Right lobe of liver (tissue), 6 donors: ENCODE measurements at regions not wholly inside any gene's neighbourhood (a gene's known extent, or its start where the extent isn't known, plus 50 kb on each side); places are given as distances from the start of the nearest gene placed in this dataset.

Source experiments
- ATAC-seq, 4 donors: fragments of 200-7000 bp; cut with Tn5 transposase; one replicate each; pipeline ENCODE4 v1.9.1; 2020; ENCODE audit warnings: mild to moderate bottlenecking in 4 of 4, moderate library complexity in 4 of 4
- DNase-seq, 3 donors: peaks; one replicate each; pipeline ENCODE4 v3.0.0-alpha.2; 2020
- H3K27ac ChIP-seq, 3 donors: fragments of 200-600 bp; one replicate each; pipeline ENCODE4 v1.8.0; 2022
- H3K27me3 ChIP-seq, 2 donors: fragments of 200-600 bp; one replicate each; pipeline ENCODE4 v1.8.0; 2022
- H3K36me3 ChIP-seq, 4 donors: fragments of 200-600 bp; sonication (generic) in 1 of 4; one replicate each; pipeline versions ENCODE4 v1.5.1 to v1.8.0; 2017 to 2022; ENCODE audit warnings: control low read depth in 1 of 4
- H3K4me1 ChIP-seq, 4 donors: fragments of 200-600 bp; sonication (generic) in 1 of 4; one replicate each; pipeline versions ENCODE4 v1.5.1 to v1.8.0; 2017 to 2022; ENCODE audit warnings: control low read depth in 1 of 4
- H3K4me3 ChIP-seq, 3 donors: fragments of 200-600 bp; one replicate each; pipeline ENCODE4 v1.8.0; 2022
- H3K9me3 ChIP-seq, 4 donors: fragments of 200-600 bp; sonication (generic) in 1 of 4; one replicate each; pipeline versions ENCODE4 v1.5.1 to v1.8.0; 2017 to 2022; ENCODE audit warnings: control low read depth in 1 of 4
- CTCF ChIP-seq, 4 donors: fragments of 200-600 bp in 3 of 4; fragments of 450-650 bp in 1 of 4; IDR thresholded peaks; one replicate each; pipeline versions ENCODE4 v1.5.1 to v1.8.0; 2016 to 2022; ENCODE audit warnings: antibody characterized with exemption in 4 of 4, mild to moderate bottlenecking in 2 of 4
- POLR2A ChIP-seq: fragments of 450-650 bp; IDR thresholded peaks from one replicate; pipeline ENCODE4 v1.6.1; 2017; ENCODE audit warnings: antibody characterized with exemption, mild to moderate bottlenecking
- WGBS: methylation state at CpG from one replicate; pipeline ENCODE4 v1.1.6; 2018; ENCODE audit warnings: low coverage, low lambda C conversion rate; ENCODE audit not compliant: insufficient coverage; ENCODE audit errors: missing lambda C conversion rate; 5-methylcytosine and 5-hydroxymethylcytosine counted together
- intact Hi-C, 2 donors: fragments of 100-400 bp; cut with DNase I; formaldehyde crosslinking; loops; one replicate each; pipeline versions ENCODE4 v1.11.2 to v1.14.1; 2022
- donor health status: DM: no; HTN: yes; CAD: no.
- donor health status: DM: no; HTN: no; CAD: no.
- donor health status: DM: no; HTN: no; CAD: no.
- donor health status: DM: no; HTN: yes; CAD: no.
- donor health status: DM: no; HTN: yes; CAD: no.

DNA sequence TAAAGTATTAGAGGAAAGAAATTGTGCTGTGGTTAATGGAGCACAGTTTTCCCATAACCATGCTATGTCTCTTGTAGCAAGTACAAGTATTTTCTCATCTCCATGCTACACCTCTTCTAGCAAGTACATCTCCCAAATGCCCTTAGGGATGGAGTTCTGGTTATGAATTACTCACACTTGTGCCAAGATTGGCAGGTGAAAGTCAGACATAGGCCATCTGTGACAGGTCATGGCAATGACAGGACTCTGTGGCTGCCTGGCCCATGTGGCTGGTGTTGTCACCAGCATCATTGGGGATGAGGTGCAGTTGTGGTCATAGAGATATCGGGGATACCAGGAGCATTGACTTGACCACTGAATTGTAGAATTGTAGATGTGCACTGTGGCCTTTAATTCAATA, 310.2 kb downstream of the FAT4 start:
- Histone ChIP-seq H3K4me1 (no peaks in the 10 kb centered on the region), H3K9me3 (no peaks in the 10 kb centered on the region), H3K27ac (no peak overlapping the region), H3K27me3 (no peaks in the 10 kb centered on the region), H3K36me3 (no peaks in the 10 kb centered on the region), H3K4me3 (no peak overlapping the region)
- TF ChIP-seq POLR2A, result no peak
- no CpG with 5 or more reads among the region's 1 CpG for WGBS
- DNase-seq (no peak), ATAC-seq (no peak)
- intact Hi-C loops, result no loop called here

- DNase-seq (no peak), ATAC-seq (no peak)
- H3K4me3 ChIP-seq, result no peak overlapping the region
- no peaks in the 10 kb centered on the region for H3K4me1 ChIP-seq
- TF ChIP-seq CTCF (IDR thresholded peaks at IDR 0.05), result no peak
- TF ChIP-seq POLR2A, result no peak
- 26% methylated on average over 1 of the region's 1 CpG for WGBS
- no peaks in the 10 kb centered on the region for H3K36me3 ChIP-seq
- no peaks in the 10 kb centered on the region for H3K9me3 ChIP-seq
- H3K27me3 ChIP-seq, result no peaks in the 10 kb centered on the region
- no peak overlapping the region for H3K27ac ChIP-seq
- intact Hi-C loops, result no loop called here
Observed at GRCh38 chr4:125626946-125627345, 312.2 kb downstream of the FAT4 start.

DNA sequence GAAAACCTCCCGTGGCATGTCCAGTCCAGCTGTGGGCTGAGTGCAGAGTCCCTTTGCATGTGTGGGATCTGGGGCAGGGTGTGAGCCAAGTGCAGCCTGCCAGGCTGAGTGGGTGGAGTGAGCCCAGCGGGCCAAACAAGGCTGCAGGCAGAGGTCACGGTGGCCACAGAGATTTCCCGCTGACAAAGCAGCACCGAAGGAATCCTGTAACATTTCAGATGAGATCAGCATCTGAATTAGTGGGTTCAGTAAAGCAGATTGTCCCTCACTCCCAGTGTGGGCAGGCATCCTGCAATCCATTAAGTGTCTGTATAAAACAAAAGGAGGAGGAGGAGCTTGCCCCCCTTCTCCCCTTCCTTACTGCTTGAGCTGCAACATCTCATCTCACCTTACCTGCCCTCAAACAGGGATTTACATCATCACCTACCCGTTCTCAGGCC, 324.4 kb downstream of the FAT4 start:
- ATAC-seq (peak; percentile 96 to 100 (median 98)), DNase-seq (peak; percentile 66 to 84 (median 83))
- no peak for TF ChIP-seq CTCF (IDR thresholded peaks at IDR 0.05)
- no peak for TF ChIP-seq POLR2A
- intact Hi-C loops, result no loop called here
- H3K36me3 ChIP-seq, result no peaks in the 10 kb centered on the region
- H3K4me3 ChIP-seq, result no peak overlapping the region
- no peak overlapping the region for H3K27ac ChIP-seq
- 27% methylated on average over 2 of the region's 6 CpGs for WGBS
- no peaks in the 10 kb centered on the region for H3K9me3 ChIP-seq
- H3K4me1 ChIP-seq, result peaks cover 0 to 6% (median 0%) of the 10 kb centered on the region in 4 donors
- no peaks in the 10 kb centered on the region for H3K27me3 ChIP-seq

GRCh38 chr4:125641611-125642010, 326.9 kb downstream of the FAT4 start:
- H3K4me1 ChIP-seq, result peaks cover 0 to 6% (median 0%) of the 10 kb centered on the region in 4 donors
- H3K9me3 ChIP-seq, result no peaks in the 10 kb centered on the region
- DNase-seq (no peak), ATAC-seq (no peak)
- no peak overlapping the region for H3K4me3 ChIP-seq
- no peaks in the 10 kb centered on the region for H3K36me3 ChIP-seq
- intact Hi-C loops, result no loop called here
- TF ChIP-seq POLR2A, result no peak
- TF ChIP-seq CTCF (IDR thresholded peaks at IDR 0.05), result no peak
- H3K27me3 ChIP-seq, result no peaks in the 10 kb centered on the region
- 70% methylated on average over 1 of the region's 1 CpG for WGBS
- no peak overlapping the region for H3K27ac ChIP-seq

- intact Hi-C loops, result no loop called here
- WGBS, result 91% methylated on average over 5 of the region's 5 CpGs
- Histone ChIP-seq H3K4me1 (peaks cover 0 to 6% (median 0%) of the 10 kb centered on the region in 4 donors), H3K27me3 (no peaks in the 10 kb centered on the region), H3K36me3 (no peaks in the 10 kb centered on the region), H3K9me3 (no peaks in the 10 kb centered on the region), H3K27ac (no peak overlapping the region), H3K4me3 (no peak overlapping the region)
- TF ChIP-seq POLR2A (no peak), CTCF (IDR thresholded peaks at IDR 0.05) (no peak)
- DNase-seq, result no peak
- no peak for ATAC-seq
Observed at GRCh38 chr4:125642645-125643044, 327.9 kb downstream of the FAT4 start.
